SU-DHL-6 (cell line): ENCODE measurements at regions not wholly inside any gene's neighbourhood (a gene's known extent, or its start where the extent isn't known, plus 50 kb on each side); places are given as distances from the start of the nearest gene placed in this dataset.

ENCODE experiments used
- CTCF ChIP-seq: fragments of 200-600 bp; sonication (generic); IDR thresholded peaks from one replicate; pipeline ENCODE4 v1.5.1; 2017; ENCODE audit warnings: antibody characterized with exemption, mild to moderate bottlenecking, low read length, moderate library complexity; ENCODE audit not compliant: insufficient read depth, poor library complexity, severe bottlenecking
- EZH2phosphoT487 ChIP-seq: fragments of 200-600 bp; sonication (generic), shearing (Covaris generic); conservative IDR thresholded peaks from 2 replicates; pipeline ENCODE4 v1.6.1; 2018; ENCODE audit warnings: mild to moderate bottlenecking, antibody characterized with exemption, low read length, moderate library complexity, mixed read lengths

- no peak for TF ChIP-seq CTCF
- no peak for TF ChIP-seq EZH2phosphoT487
Measured at GRCh38 chr14:82365471-82365870, 831.8 kb upstream of the SEL1L start.
